Keratinocyte (primary cell): ENCODE measurements at regions not wholly inside any gene's neighbourhood (a gene's known extent, or its start where the extent isn't known, plus 50 kb on each side); places are given as distances from the start of the nearest gene placed in this dataset.

Experiments
- DNase-seq: peaks from one replicate; pipeline ENCODE4 v3.0.0-alpha.2; 2011; ENCODE audit warnings: low read depth, missing footprints, low spot score
- FAIRE-seq: peaks from 2 replicates; lab custom pipeline; 2011; peaks lifted over from hg19 to GRCh38; lab: Jason Lieb, UNC
- H2AFZ ChIP-seq: 2 replicates; pipeline ENCODE4 v1.6.0; 2012; ENCODE audit warnings: low read length, control low read depth, inconsistent platforms; ENCODE audit not compliant: control insufficient read depth
- H3K27ac ChIP-seq: 2 replicates; pipeline ENCODE4 v1.5.1; 2011; ENCODE audit warnings: low read length; ENCODE audit not compliant: control insufficient read depth, insufficient read depth
- H3K27me3 ChIP-seq: 3 replicates; pipeline ENCODE4 v1.6.0; 2011; ENCODE audit warnings: low read length; ENCODE audit not compliant: control insufficient read depth, insufficient read depth; ENCODE audit errors: extremely low read depth
- H3K36me3 ChIP-seq, 2 experiments: 2 replicates in 1 of 2; 3 replicates in 1 of 2; pipeline ENCODE4 v1.5.1; 2011; ENCODE audit warnings: low read length in 2 of 2, mild to moderate bottlenecking in 1 of 2; ENCODE audit not compliant: control insufficient read depth in 2 of 2, insufficient read depth in 2 of 2; ENCODE audit errors: extremely low read depth in 1 of 2
- H3K4me1 ChIP-seq: 3 replicates; pipeline ENCODE4 v1.5.1; 2011; ENCODE audit warnings: low read length; ENCODE audit not compliant: control insufficient read depth, insufficient read depth; ENCODE audit errors: extremely low read depth
- H3K4me2 ChIP-seq: 3 replicates; pipeline ENCODE4 v1.6.0; 2011; ENCODE audit warnings: low read depth, low read length; ENCODE audit not compliant: control insufficient read depth, insufficient read depth; ENCODE audit errors: extremely low read depth
- H3K4me3 ChIP-seq, 3 experiments: fragments of 200-600 bp in 1 of 3; sonication (generic) in 1 of 3; 2 replicates in 2 of 3; 3 replicates in 1 of 3; pipeline ENCODE4 v1.5.1; 2011 to 2016; ENCODE audit warnings: low read length in 3 of 3, mild to moderate bottlenecking in 3 of 3, control low read depth in 2 of 3, inconsistent platforms in 1 of 3, low read depth in 1 of 3, mixed read lengths in 1 of 3, mixed run types in 1 of 3, moderate library complexity in 1 of 3; ENCODE audit not compliant: control insufficient read depth in 2 of 3, insufficient read depth in 2 of 3; ENCODE audit errors: extremely low read depth in 1 of 3
- H3K79me2 ChIP-seq: 2 replicates; pipeline ENCODE4 v1.6.0; 2012; ENCODE audit warnings: low read length; ENCODE audit not compliant: control insufficient read depth, insufficient read depth
- H3K9ac ChIP-seq: 3 replicates; pipeline ENCODE4 v1.6.0; 2011; ENCODE audit warnings: low read length; ENCODE audit not compliant: control insufficient read depth, insufficient read depth; ENCODE audit errors: extremely low read depth
- H3K9me1 ChIP-seq: 3 replicates; pipeline ENCODE4 v1.6.0; 2011; ENCODE audit warnings: low read length; ENCODE audit not compliant: control insufficient read depth, insufficient read depth; ENCODE audit errors: extremely low read depth
- H3K9me3 ChIP-seq: 2 replicates; pipeline ENCODE4 v1.5.1; 2012; ENCODE audit warnings: low read depth, low read length; ENCODE audit not compliant: control insufficient read depth
- H4K20me1 ChIP-seq: 3 replicates; pipeline ENCODE4 v1.6.0; 2011; ENCODE audit warnings: low read length; ENCODE audit not compliant: control insufficient read depth, insufficient read depth; ENCODE audit errors: extremely low read depth
- EZH2 ChIP-seq: IDR thresholded peaks from one replicate; pipeline ENCODE4 v1.6.1; 2012; ENCODE audit warnings: inconsistent platforms, mild to moderate bottlenecking, low read length, moderate library complexity
- dilution Hi-C: fragments of 300-500 bp; cut with MboI; formaldehyde crosslinking; loops from one replicate; pipeline ENCODE4 v1.7.0; 2020; ENCODE audit warnings: low sequenced_read_pairs; ENCODE audit not compliant: extremely low pct_ligation_motif_present
- TF ChIP-seq, protein P1 (sequence below), 3 experiments: IDR thresholded peaks in 1 of 3; conservative IDR thresholded peaks in 1 of 3; optimal IDR thresholded peaks in 1 of 3; 2 replicates in 2 of 3; 3 replicates in 1 of 3; pipeline versions ENCODE3 to v1.5.1; 2011; ENCODE audit warnings: low read length in 3 of 3, mild to moderate bottlenecking in 3 of 3, moderate library complexity in 2 of 3, control low read depth in 1 of 3, inconsistent platforms in 1 of 3; ENCODE audit not compliant: insufficient read depth in 2 of 3; ENCODE audit errors: extremely low read depth in 1 of 3

DNA sequence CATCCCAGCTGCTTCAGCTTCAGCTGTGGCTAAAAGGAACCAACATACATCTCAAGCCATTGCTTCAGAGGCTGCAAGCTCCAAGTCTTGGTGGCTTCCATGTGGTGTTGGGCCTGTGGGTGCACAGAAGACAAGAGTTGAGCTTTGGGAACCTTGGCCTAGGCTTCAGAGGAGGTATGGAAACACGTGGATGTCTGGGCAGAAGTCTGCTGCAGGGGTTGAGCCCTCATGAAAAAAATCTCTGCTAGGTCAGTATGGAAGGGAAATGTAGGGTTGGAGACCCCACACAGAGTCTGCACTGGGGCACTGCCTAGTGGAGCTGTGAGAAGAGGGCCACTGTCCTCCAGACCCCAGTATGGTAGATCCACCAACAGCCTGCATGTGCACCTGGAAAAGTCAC is 279.3 kb downstream of the MZT1 start:
- no peak overlapping the region for H3K9ac ChIP-seq
- DNase-seq, result no peak
- no peaks in the 10 kb centered on the region for H3K9me3 ChIP-seq
- no peaks in the 10 kb centered on the region for H3K27me3 ChIP-seq
- H3K4me3 ChIP-seq, result no peak overlapping the region
- no peak overlapping the region for H3K4me2 ChIP-seq
- no peaks in the 10 kb centered on the region for H3K4me1 ChIP-seq
- no peaks in the 10 kb centered on the region for H3K79me2 ChIP-seq
- FAIRE-seq, result no peak
- H4K20me1 ChIP-seq, result no peaks in the 10 kb centered on the region
- H2AFZ ChIP-seq, result no peak overlapping the region
- H3K27ac ChIP-seq, result no peak overlapping the region
- dilution Hi-C loops, result no loop called here
- no peaks in the 10 kb centered on the region for H3K9me1 ChIP-seq
- no peaks in the 10 kb centered on the region for H3K36me3 ChIP-seq
- TF ChIP-seq EZH2, result no peak
- TF ChIP-seq, protein P1, sequence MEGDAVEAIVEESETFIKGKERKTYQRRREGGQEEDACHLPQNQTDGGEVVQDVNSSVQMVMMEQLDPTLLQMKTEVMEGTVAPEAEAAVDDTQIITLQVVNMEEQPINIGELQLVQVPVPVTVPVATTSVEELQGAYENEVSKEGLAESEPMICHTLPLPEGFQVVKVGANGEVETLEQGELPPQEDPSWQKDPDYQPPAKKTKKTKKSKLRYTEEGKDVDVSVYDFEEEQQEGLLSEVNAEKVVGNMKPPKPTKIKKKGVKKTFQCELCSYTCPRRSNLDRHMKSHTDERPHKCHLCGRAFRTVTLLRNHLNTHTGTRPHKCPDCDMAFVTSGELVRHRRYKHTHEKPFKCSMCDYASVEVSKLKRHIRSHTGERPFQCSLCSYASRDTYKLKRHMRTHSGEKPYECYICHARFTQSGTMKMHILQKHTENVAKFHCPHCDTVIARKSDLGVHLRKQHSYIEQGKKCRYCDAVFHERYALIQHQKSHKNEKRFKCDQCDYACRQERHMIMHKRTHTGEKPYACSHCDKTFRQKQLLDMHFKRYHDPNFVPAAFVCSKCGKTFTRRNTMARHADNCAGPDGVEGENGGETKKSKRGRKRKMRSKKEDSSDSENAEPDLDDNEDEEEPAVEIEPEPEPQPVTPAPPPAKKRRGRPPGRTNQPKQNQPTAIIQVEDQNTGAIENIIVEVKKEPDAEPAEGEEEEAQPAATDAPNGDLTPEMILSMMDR (optimal IDR thresholded peaks at IDR 0.05 in 1 of 3, IDR thresholded peaks at IDR 0.05 in 1 of 3, conservative IDR thresholded peaks at IDR 0.05 in 1 of 3; ENCODE audit: extremely low read depth in 1 of 3, insufficient read depth in 2 of 3, low read length in 3 of 3), result no peak

DNA sequence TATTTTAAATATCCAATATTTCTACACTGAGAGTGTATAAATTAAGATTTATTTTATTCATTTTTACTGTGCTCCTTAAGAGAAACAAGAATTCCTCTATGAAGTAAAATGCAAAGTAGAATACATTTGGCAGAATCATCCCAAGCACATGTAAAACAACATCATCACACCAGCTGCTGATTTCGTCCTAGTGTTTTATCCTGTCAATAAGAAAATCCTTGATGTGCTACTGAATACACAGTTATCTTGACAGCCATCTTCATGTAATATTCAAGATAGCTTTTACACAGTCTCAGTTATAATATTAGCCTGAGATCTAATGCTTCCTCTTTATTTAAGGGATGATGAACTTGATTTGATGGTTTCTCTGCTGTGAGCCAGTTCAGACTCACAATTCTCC is 282.4 kb downstream of the MZT1 start:
- no peaks in the 10 kb centered on the region for H3K9me3 ChIP-seq
- no peak overlapping the region for H3K9ac ChIP-seq
- FAIRE-seq (no peak), DNase-seq (no peak)
- H3K4me2 ChIP-seq, result no peak overlapping the region
- no peaks in the 10 kb centered on the region for H3K9me1 ChIP-seq
- no peaks in the 10 kb centered on the region for H4K20me1 ChIP-seq
- dilution Hi-C loops, result no loop called here
- no peaks in the 10 kb centered on the region for H3K27me3 ChIP-seq
- H3K4me1 ChIP-seq, result no peaks in the 10 kb centered on the region
- no peak overlapping the region for H3K27ac ChIP-seq
- no peak overlapping the region for H2AFZ ChIP-seq
- no peaks in the 10 kb centered on the region for H3K79me2 ChIP-seq
- H3K36me3 ChIP-seq, result no peaks in the 10 kb centered on the region
- TF ChIP-seq EZH2, result no peak
- TF ChIP-seq, protein P1 (optimal IDR thresholded peaks at IDR 0.05 in 1 of 3, IDR thresholded peaks at IDR 0.05 in 1 of 3, conservative IDR thresholded peaks at IDR 0.05 in 1 of 3; ENCODE audit: extremely low read depth in 1 of 3, insufficient read depth in 2 of 3, low read length in 3 of 3), result no peak
- no peak overlapping the region for H3K4me3 ChIP-seq
